ENCODE measurements at regions not wholly inside any gene's neighbourhood (a gene's known extent, or its start where the extent isn't known, plus 50 kb on each side); places are given as distances from the start of the nearest gene placed in this dataset.

- no TSS peak for BruUV-seq (replicated peaks)
- Histone ChIP-seq H3K18ac (ENCODE audit: low read depth, low read length) (no peak overlapping the region), H3K4me3 (ENCODE audit: insufficient read depth, low read depth, low read length) (no peak overlapping the region), H3K4me1 (ENCODE audit: control insufficient read depth, insufficient read depth, low read length) (no peaks in the 10 kb centered on the region; the same call in 1 of the 2 replicates), H3K9me1 (ENCODE audit: insufficient read depth, low read length) (no peaks in the 10 kb centered on the region), H3K27me3 (ENCODE audit: control insufficient read depth, insufficient read depth, low read length) (peaks cover 27% of the 10 kb centered on the region), H2AK5ac (ENCODE audit: low read depth, low read length) (no peak overlapping the region), H3K4ac (ENCODE audit: low read depth, low read length) (no peak overlapping the region), H2BK5ac (ENCODE audit: low read depth, low read length, poor library complexity, severe bottlenecking) (no peak overlapping the region), H3K14ac (replicated peaks; ENCODE audit: low read depth, low read length) (0 out of 2 replicates have a peak overlapping the region, but pooled peaks have one; percentile 14), H2BK20ac (ENCODE audit: low read depth, low read length) (no peak overlapping the region), H3K36me3 (ENCODE audit: control insufficient read depth, insufficient read depth, low read length) (no peaks in the 10 kb centered on the region), H2AK9ac (replicated peaks; ENCODE audit: low read depth, low read length, poor library complexity) (no peak overlapping the region), H3K4me2 (ENCODE audit: low read depth, low read length) (no peak overlapping the region), H4K91ac (ENCODE audit: insufficient read depth, low read depth, low read length) (no peak overlapping the region), H3K23ac (ENCODE audit: low read depth, low read length) (no peak overlapping the region), H3K9me3 (ENCODE audit: control insufficient read depth, insufficient read depth, low read length) (no peaks in the 10 kb centered on the region), H2AFZ (replicated peaks; ENCODE audit: low read length, poor library complexity) (no peak overlapping the region), H4K20me1 (ENCODE audit: insufficient read depth, low read length) (no peaks in the 10 kb centered on the region), H3K56ac (ENCODE audit: extremely low read depth, insufficient read depth, low read length) (no peak overlapping the region), H4K8ac (ENCODE audit: low read depth in 2 of 2, low read length in 2 of 2) (no peak overlapping the region), H4K5ac (ENCODE audit: low read depth, low read length) (no peak overlapping the region), H3K9ac (ENCODE audit: low read depth, low read length) (no peak overlapping the region), H2BK120ac (ENCODE audit: low read depth, low read length) (no peak overlapping the region), H3K79me1 (ENCODE audit: low read depth in 1 of 2, low read length in 2 of 2) (no peaks in the 10 kb centered on the region), H3K27ac (ENCODE audit: insufficient read depth, low read length) (no peak overlapping the region), H2BK15ac (ENCODE audit: low read depth, low read length) (no peak overlapping the region)
- TF ChIP-seq FOS (IDR thresholded peaks at IDR 0.05; ENCODE audit: low read depth, low read length) (no peak), ELK1 (IDR thresholded peaks at IDR 0.05; ENCODE audit: borderline replicate concordance, low read depth, low read length) (no peak), BHLHE40 (IDR thresholded peaks at IDR 0.05; ENCODE audit: low read depth, low read length) (no peak), NFE2L2 (IDR thresholded peaks at IDR 0.05; ENCODE audit: low read depth, low read length) (no peak), MAZ (IDR thresholded peaks at IDR 0.05; ENCODE audit: borderline replicate concordance, low read depth, low read length) (no peak)
- CTCF ChIA-PET: interaction anchor here (0.9 kb wide), 1 partner anchor 11 kb away, joined by 3 read pairs; no protein-coding TSS in a partner anchor
- POLR2A ChIA-PET (ENCODE audit: unreplicated experiment): no interaction called here
- ATAC-seq (ENCODE audit: low read depth): no peak
- no peak for DNase-seq
- no CpG with 5 or more reads among the region's 3 CpGs for WGBS, 2 experiments (ENCODE audit: extremely low coverage in 2 of 2, insufficient read length in 1 of 2)
- in situ Hi-C loops (cut with MboI; ENCODE audit: low sequenced_read_pairs): no loop called here
- dilution Hi-C loops (cut with HindIII; ENCODE audit: low sequenced_read_pairs, unreplicated experiment): no loop called here
- intact Hi-C loops (cut with micrococcal nuclease): no loop called here
Observed at GRCh38 chr13:50344717-50345116, 329.5 kb downstream of the KCNRG start.
